MM.1S (cell line): ENCODE measurements at regions not wholly inside any gene's neighbourhood (a gene's known extent, or its start where the extent isn't known, plus 50 kb on each side); places are given as distances from the start of the nearest gene placed in this dataset.

Experiments used
- DNase-seq: peaks from one replicate; pipeline ENCODE4 v3.0.0-alpha.2; 2015
- H2AFZ ChIP-seq: fragments of 300-600 bp; sonication (generic); 2 replicates; pipeline ENCODE4 v1.6.0; 2016; ENCODE audit warnings: antibody characterized with exemption, low read length
- H3F3A ChIP-seq: fragments of 300-600 bp; sonication (generic); 2 replicates; pipeline ENCODE4 v1.6.1; 2016; ENCODE audit warnings: mild to moderate bottlenecking, antibody characterized with exemption, low read length, moderate library complexity, mixed read lengths; ENCODE audit not compliant: insufficient read depth
- H3K27ac ChIP-seq: fragments of 300-600 bp; sonication (generic); 2 replicates; pipeline ENCODE4 v1.5.1; 2016; ENCODE audit warnings: mild to moderate bottlenecking, low read length
- H3K27me3 ChIP-seq: fragments of 300-600 bp; sonication (generic); replicated peaks from 2 replicates; pipeline ENCODE4 v1.6.0; 2016; ENCODE audit warnings: low read length; ENCODE audit not compliant: insufficient read depth
- H3K36me3 ChIP-seq: fragments of 300-600 bp; sonication (generic); replicated peaks from 2 replicates; pipeline ENCODE4 v1.6.1; 2016; ENCODE audit warnings: mild to moderate bottlenecking, low read length, mixed read lengths; ENCODE audit not compliant: insufficient read depth
- H3K4me1 ChIP-seq: fragments of 300-600 bp; sonication (generic); 2 replicates; pipeline ENCODE4 v1.6.1; 2016; ENCODE audit warnings: low read length, mixed read lengths
- H3K4me2 ChIP-seq: fragments of 300-600 bp; sonication (generic); 2 replicates; pipeline ENCODE4 v1.6.0; 2016; ENCODE audit warnings: low read depth, low read length
- H3K4me3 ChIP-seq: fragments of 300-600 bp; sonication (generic); 2 replicates; pipeline ENCODE4 v1.5.1; 2016; ENCODE audit warnings: low read length, mixed read lengths
- H3K79me2 ChIP-seq: fragments of 300-600 bp; sonication (generic); 2 replicates; pipeline ENCODE4 v1.6.1; 2016; ENCODE audit warnings: mixed run types, low read length, mixed read lengths
- H3K9ac ChIP-seq: fragments of 300-600 bp; sonication (generic); 2 replicates; pipeline ENCODE4 v1.6.1; 2016; ENCODE audit warnings: low read length, mixed read lengths
- H3K9me2 ChIP-seq: fragments of 300-600 bp; sonication (generic); replicated peaks from 2 replicates; pipeline ENCODE4 v1.6.1; 2016; ENCODE audit warnings: mild to moderate bottlenecking, low read length, mixed read lengths; ENCODE audit not compliant: insufficient read depth
- H3K9me3 ChIP-seq: fragments of 300-600 bp; sonication (generic); replicated peaks from 2 replicates; pipeline ENCODE4 v1.6.1; 2016; ENCODE audit warnings: mild to moderate bottlenecking, low read length, mixed read lengths; ENCODE audit not compliant: insufficient read depth
- H4K20me1 ChIP-seq: fragments of 300-600 bp; sonication (generic); 2 replicates; pipeline ENCODE4 v1.6.1; 2016; ENCODE audit warnings: mild to moderate bottlenecking, low read length, moderate library complexity, mixed read lengths; ENCODE audit not compliant: insufficient read depth
- CTCF ChIP-seq: fragments of 300-600 bp; sonication (generic); IDR thresholded peaks from 2 replicates; pipeline ENCODE4 v1.5.1; 2016; ENCODE audit warnings: antibody characterized with exemption, low read length, mixed read lengths
- EZH2 ChIP-seq: fragments of 300-600 bp; sonication (generic); optimal IDR thresholded peaks from 2 replicates; pipeline ENCODE3; 2017; ENCODE audit warnings: low read depth, mild to moderate bottlenecking, antibody characterized with exemption, low read length, mixed read lengths
- EZH2phosphoT487 ChIP-seq: fragments of 300-600 bp; sonication (generic); IDR thresholded peaks from 2 replicates; pipeline ENCODE4 v1.6.1; 2018; ENCODE audit warnings: antibody characterized with exemption, low read length

GRCh38 chr21:27212441-27212840, 245.6 kb upstream of the ADAMTS5 start:
- no peaks in the 10 kb centered on the region for H3K9me2 ChIP-seq
- DNase-seq: no peak
- H3K27ac ChIP-seq: no peak overlapping the region
- no peaks in the 10 kb centered on the region for H3K4me1 ChIP-seq
- no peak for TF ChIP-seq CTCF
- TF ChIP-seq EZH2phosphoT487: no peak
- TF ChIP-seq EZH2: no peak
- no peaks in the 10 kb centered on the region for H3K79me2 ChIP-seq
- no peaks in the 10 kb centered on the region for H3K9me3 ChIP-seq
- no peaks in the 10 kb centered on the region for H3F3A ChIP-seq
- H4K20me1 ChIP-seq: no peaks in the 10 kb centered on the region
- H3K27me3 ChIP-seq: no peaks in the 10 kb centered on the region
- H3K9ac ChIP-seq: no peak overlapping the region
- no peak overlapping the region for H3K4me2 ChIP-seq
- no peak overlapping the region for H2AFZ ChIP-seq
- no peak overlapping the region for H3K4me3 ChIP-seq
- H3K36me3 ChIP-seq: no peaks in the 10 kb centered on the region

GRCh38 chr21:27209546-27209945, 242.7 kb upstream of the ADAMTS5 start:
- no peaks in the 10 kb centered on the region for H3K9me3 ChIP-seq
- no peak overlapping the region for H3K4me3 ChIP-seq
- H3K36me3 ChIP-seq: no peaks in the 10 kb centered on the region
- DNase-seq: no peak
- no peaks in the 10 kb centered on the region for H3K4me1 ChIP-seq
- H4K20me1 ChIP-seq: no peaks in the 10 kb centered on the region
- no peak overlapping the region for H3K4me2 ChIP-seq
- no peaks in the 10 kb centered on the region for H3K79me2 ChIP-seq
- TF ChIP-seq EZH2phosphoT487: no peak
- TF ChIP-seq CTCF: no peak
- no peak for TF ChIP-seq EZH2
- H3K27ac ChIP-seq: no peak overlapping the region
- no peaks in the 10 kb centered on the region for H3K9me2 ChIP-seq
- no peaks in the 10 kb centered on the region for H3K27me3 ChIP-seq
- no peak overlapping the region for H2AFZ ChIP-seq
- H3K9ac ChIP-seq: no peak overlapping the region
- no peaks in the 10 kb centered on the region for H3F3A ChIP-seq

GRCh38 chr21:27206368-27206982, 239.6 kb upstream of the ADAMTS5 start:
- H3K4me1 ChIP-seq: no peaks in the 10 kb centered on the region
- H3K9me2 ChIP-seq: no peaks in the 10 kb centered on the region
- H3F3A ChIP-seq: no peaks in the 10 kb centered on the region
- no peak overlapping the region for H2AFZ ChIP-seq
- H3K4me3 ChIP-seq: no peak overlapping the region
- no peak overlapping the region for H3K9ac ChIP-seq
- H3K36me3 ChIP-seq: no peaks in the 10 kb centered on the region
- no peak overlapping the region for H3K4me2 ChIP-seq
- TF ChIP-seq EZH2: no peak
- H3K9me3 ChIP-seq: no peaks in the 10 kb centered on the region
- DNase-seq: no peak
- no peak overlapping the region for H3K27ac ChIP-seq
- no peaks in the 10 kb centered on the region for H4K20me1 ChIP-seq
- no peaks in the 10 kb centered on the region for H3K27me3 ChIP-seq
- no peaks in the 10 kb centered on the region for H3K79me2 ChIP-seq

- H3K36me3 ChIP-seq: no peaks in the 10 kb centered on the region
- no peaks in the 10 kb centered on the region for H3K79me2 ChIP-seq
- no peaks in the 10 kb centered on the region for H3K4me1 ChIP-seq
- no peak for TF ChIP-seq CTCF
- no peak for TF ChIP-seq EZH2phosphoT487
- TF ChIP-seq EZH2: no peak
- no peak overlapping the region for H3K27ac ChIP-seq
- no peaks in the 10 kb centered on the region for H3K27me3 ChIP-seq
- no peaks in the 10 kb centered on the region for H4K20me1 ChIP-seq
- H3K4me3 ChIP-seq: no peak overlapping the region
- H3K9me3 ChIP-seq: no peaks in the 10 kb centered on the region
- H3K9me2 ChIP-seq: no peaks in the 10 kb centered on the region
- no peaks in the 10 kb centered on the region for H3F3A ChIP-seq
- no peak for DNase-seq
- no peak overlapping the region for H3K9ac ChIP-seq
- H3K4me2 ChIP-seq: no peak overlapping the region
- no peak overlapping the region for H2AFZ ChIP-seq
Observed at GRCh38 chr21:27202301-27202700, 235.4 kb upstream of the ADAMTS5 start.
